ENCODE measurements at regions not wholly inside any gene's neighbourhood (a gene's known extent, or its start where the extent isn't known, plus 50 kb on each side); places are given as distances from the start of the nearest gene placed in this dataset.

GRCh38 chr4:107333518-107333917, 297.4 kb upstream of the DKK2 start:
- TF ChIP-seq CTCF (IDR thresholded peaks at IDR 0.05; ENCODE audit: borderline replicate concordance, extremely low read depth, low read length, poor library complexity, severe bottlenecking) (no peak), EZH2 (IDR thresholded peaks at IDR 0.05; ENCODE audit: borderline replicate concordance, low read depth, low read length, severe bottlenecking) (no peak)
